ENCODE measurements at regions not wholly inside any gene's neighbourhood (a gene's known extent, or its start where the extent isn't known, plus 50 kb on each side); places are given as distances from the start of the nearest gene placed in this dataset.

DNA sequence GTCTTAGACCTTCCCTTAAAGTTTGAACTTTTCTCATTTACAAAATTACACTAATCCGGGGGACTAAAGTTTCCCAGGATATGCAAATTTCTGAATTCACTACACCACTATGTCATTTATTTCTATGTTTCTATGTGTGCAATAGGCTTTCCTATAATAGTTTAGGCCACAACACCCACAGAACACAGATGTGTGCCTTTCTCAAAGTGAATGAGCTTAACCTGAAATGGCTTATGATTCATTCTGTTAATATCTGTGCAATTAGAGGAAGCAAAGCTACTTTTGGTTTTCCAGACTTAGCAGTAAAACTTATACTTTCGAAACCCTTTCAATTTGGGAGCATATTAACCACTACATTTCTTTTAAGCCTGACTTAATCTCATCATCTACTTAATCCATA, 748.1 kb downstream of the GBE1 start:
- intact Hi-C loops (cut with DNase I) = no loop called here
- WGBS, 3 donors = 45 to 88% (median 74%) methylated on average over 2 of the region's 2 CpGs

GRCh38 chr3:81005992-81006391, 755.5 kb downstream of the GBE1 start:
- Histone ChIP-seq H3K36me3 (no peaks in the 10 kb centered on the region), H3K9me3 (no peaks in the 10 kb centered on the region), H3K27me3 (no peaks in the 10 kb centered on the region), H3K27ac (no peak overlapping the region), H3K4me1 (ENCODE audit: insufficient read depth) (no peaks in the 10 kb centered on the region), H3K4me3 (no peak overlapping the region)
- DNase-seq = no peak
- TF ChIP-seq CTCF (IDR thresholded peaks at IDR 0.05) (no peak), POLR2A (IDR thresholded peaks at IDR 0.05) (no peak), EP300 (IDR thresholded peaks at IDR 0.05) (no peak)
- intact Hi-C loops (cut with DNase I) = no loop called here

More for the DNA sequence above, 748.1 kb downstream of the GBE1 start:
- Histone ChIP-seq H3K27ac (no peak overlapping the region), H3K36me3 (no peaks in the 10 kb centered on the region), H3K4me3 (no peak overlapping the region), H3K9me3 (no peaks in the 10 kb centered on the region), H3K27me3 (no peaks in the 10 kb centered on the region), H3K4me1 (ENCODE audit: insufficient read depth) (no peaks in the 10 kb centered on the region)
- no peak for TF ChIP-seq CTCF (IDR thresholded peaks at IDR 0.05)
- no peak for TF ChIP-seq EP300 (IDR thresholded peaks at IDR 0.05)
- TF ChIP-seq POLR2A (IDR thresholded peaks at IDR 0.05) = no peak
- no peak for DNase-seq

DNA sequence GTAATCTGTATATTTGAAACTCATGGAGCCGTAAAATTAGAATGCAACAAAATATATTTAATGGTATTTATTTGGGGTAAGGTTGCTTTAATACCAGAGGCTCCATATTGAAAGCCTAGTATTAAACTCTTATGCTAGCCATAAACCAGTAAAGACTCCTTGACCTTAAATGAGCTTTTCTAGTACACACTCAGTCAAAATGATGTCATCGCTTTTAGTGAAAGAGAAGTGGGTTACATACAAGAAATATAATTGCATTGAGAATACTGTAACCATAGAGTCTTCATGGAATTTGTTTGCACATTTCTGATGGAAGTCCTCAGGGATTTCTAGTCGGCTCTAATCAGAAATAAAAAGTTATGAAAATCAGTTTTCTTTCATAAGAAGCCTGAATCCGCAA, 757.6 kb downstream of the GBE1 start:
- Histone ChIP-seq H3K9me3 (no peaks in the 10 kb centered on the region), H3K36me3 (no peaks in the 10 kb centered on the region), H3K4me1 (ENCODE audit: insufficient read depth) (no peaks in the 10 kb centered on the region), H3K4me3 (no peak overlapping the region), H3K27me3 (no peaks in the 10 kb centered on the region), H3K27ac (no peak overlapping the region)
- DNase-seq = no peak
- TF ChIP-seq EP300 (IDR thresholded peaks at IDR 0.05) (no peak), POLR2A (IDR thresholded peaks at IDR 0.05) (no peak), CTCF (IDR thresholded peaks at IDR 0.05) (no peak)
- 78 to 88% (median 87%) methylated on average over 4 of the region's 4 CpGs for WGBS, 3 donors
- intact Hi-C loops (cut with DNase I) = no loop called here

DNA sequence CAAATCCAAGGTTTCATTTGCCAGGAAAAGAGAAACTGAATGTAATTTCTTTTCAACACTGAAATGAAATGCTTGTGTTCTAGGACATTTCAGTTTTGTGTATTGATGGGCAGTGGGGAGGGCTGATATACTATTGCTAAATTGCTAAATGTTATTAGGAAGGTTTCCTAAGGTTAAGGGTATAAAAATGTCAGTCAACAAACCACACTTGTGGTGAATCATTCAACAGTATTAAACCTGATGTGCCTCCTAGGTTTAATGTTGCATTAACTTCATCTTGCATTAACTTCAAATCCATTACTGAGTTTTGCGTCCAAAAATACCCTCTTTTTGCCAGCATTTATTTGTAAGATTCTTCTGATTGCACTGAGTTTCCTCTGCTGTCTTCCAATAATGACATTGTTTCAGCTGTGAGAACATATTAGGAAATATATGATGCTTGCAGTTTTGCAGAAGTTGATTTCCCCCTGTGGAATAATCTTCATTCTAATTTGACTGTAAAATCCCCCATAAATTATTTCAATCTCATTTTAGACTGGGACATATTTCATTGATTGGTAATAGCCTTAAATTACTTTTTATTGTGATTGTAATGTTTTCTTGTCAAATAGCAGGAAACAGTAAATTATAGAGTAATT, 758.3 kb downstream of the GBE1 start:
- H3K9me3 ChIP-seq = no peaks in the 10 kb centered on the region
- intact Hi-C loops (cut with DNase I) = no loop called here
- H3K27me3 ChIP-seq = no peaks in the 10 kb centered on the region
- H3K27ac ChIP-seq = no peak overlapping the region
- no peak for TF ChIP-seq CTCF (IDR thresholded peaks at IDR 0.05)
- TF ChIP-seq POLR2A (IDR thresholded peaks at IDR 0.05) = no peak
- TF ChIP-seq EP300 (IDR thresholded peaks at IDR 0.05) = no peak
- WGBS, 3 donors = 2 to 79% (median 37%) methylated on average over 1 of the region's 1 CpG
- no peaks in the 10 kb centered on the region for H3K36me3 ChIP-seq
- H3K4me3 ChIP-seq = no peak overlapping the region
- no peak for DNase-seq
- no peaks in the 10 kb centered on the region for H3K4me1 ChIP-seq (ENCODE audit: insufficient read depth)

Data from ovary (tissue), 7 donors.